Spleen (tissue), 11 donors: ENCODE measurements at regions not wholly inside any gene's neighbourhood (a gene's known extent, or its start where the extent isn't known, plus 50 kb on each side); places are given as distances from the start of the nearest gene placed in this dataset.

Experiments used
- DNase-seq: peaks from one replicate; pipeline ENCODE4 v3.0.0-alpha.2; 2020
- H3K27ac ChIP-seq, 8 donors: fragments of 200-600 bp; sonication (generic) in 7 of 8; 1 replicate in 4 of 8; 2 replicates in 4 of 8; pipeline versions ENCODE4 v1.5.0 to v1.8.0; 2016 to 2021; ENCODE audit warnings: inconsistent platforms in 4 of 8, mild to moderate bottlenecking in 4 of 8, moderate library complexity in 1 of 8
- H3K27me3 ChIP-seq, 7 donors: fragments of 200-600 bp; sonication (generic) in 6 of 7; replicated peaks in 1 of 7; 1 replicate in 4 of 7; 2 replicates in 3 of 7; pipeline versions ENCODE4 v1.5.0 to v1.8.0; 2016 to 2021; ENCODE audit warnings: inconsistent platforms in 3 of 7, mild to moderate bottlenecking in 1 of 7
- H3K36me3 ChIP-seq, 6 donors: fragments of 200-600 bp; sonication (generic) in 5 of 6; 1 replicate in 4 of 6; 2 replicates in 2 of 6; pipeline versions ENCODE4 v1.5.0 to v1.8.0; 2016 to 2021; ENCODE audit warnings: inconsistent platforms in 2 of 6
- H3K4me1 ChIP-seq, 6 donors: fragments of 200-600 bp; sonication (generic) in 5 of 6; 1 replicate in 3 of 6; 2 replicates in 3 of 6; pipeline versions ENCODE4 v1.5.0 to v1.8.0; 2016 to 2021; ENCODE audit warnings: inconsistent platforms in 3 of 6
- H3K4me3 ChIP-seq, 8 donors: fragments of 200-600 bp; sonication (generic) in 7 of 8; 1 replicate in 4 of 8; 2 replicates in 4 of 8; pipeline versions ENCODE4 v1.5.0 to v1.8.0; 2016 to 2021; ENCODE audit warnings: inconsistent platforms in 4 of 8, mild to moderate bottlenecking in 4 of 8, moderate library complexity in 2 of 8
- H3K9me3 ChIP-seq, 8 donors: fragments of 200-600 bp; sonication (generic) in 7 of 8; 1 replicate in 4 of 8; 2 replicates in 4 of 8; pipeline versions ENCODE4 v1.5.0 to v1.8.0; 2016 to 2021; ENCODE audit warnings: inconsistent platforms in 4 of 8
- CTCF ChIP-seq, 11 experiments: fragments of 200-600 bp in 7 of 11; fragments of 450-650 bp in 4 of 11; sonication (generic) in 4 of 11; IDR thresholded peaks in 8 of 11; conservative IDR thresholded peaks in 3 of 11; 1 replicate in 7 of 11; 2 replicates in 4 of 11; pipeline versions ENCODE4 v1.4.0 to v1.8.0; 2016 to 2021; ENCODE audit warnings: antibody characterized with exemption in 11 of 11, inconsistent platforms in 4 of 11, mild to moderate bottlenecking in 1 of 11
- POLR2A ChIP-seq, 3 donors: fragments of 450-650 bp; IDR thresholded peaks; one replicate each; pipeline ENCODE4 v1.5.1; 2017; ENCODE audit warnings: antibody characterized with exemption in 3 of 3, mild to moderate bottlenecking in 1 of 3
- POLR2AphosphoS5 ChIP-seq, 3 donors: sonication (generic); formaldehyde crosslinking; IDR thresholded peaks; one replicate each; pipeline ENCODE4 v1.5.1; 2017; ENCODE audit warnings: antibody characterized with exemption in 3 of 3
- WGBS, 5 donors: extraction: QIAGEN DNeasy Blood & Tissue Kit in 3 of 5; methylation state at CpG; one replicate each; pipeline versions ENCODE4 v1.1.5 to v1.1.7; 2013 to 2018; 5-methylcytosine and 5-hydroxymethylcytosine counted together
- intact Hi-C: fragments of 100-400 bp; cut with DNase I; formaldehyde crosslinking; loops from one replicate; pipeline ENCODE4 v1.15.0; 2023; ENCODE audit warnings: low total_unique reads
- donor health status: healthy with polysubstance abuse.
- donor health status: DM: no; HTN: no; CAD: no; lungs with moderate emphysema.
- donor health status: DM: no; HTN: no; CAD: no.
- donor health status: Bipolar disorder and iron deficiency.
- donor health status: healthy.
- donor health status: DM: no; HTN: no; CAD: no.
- donor health status: DM: yes; HTN: yes; CAD: no.

DNA sequence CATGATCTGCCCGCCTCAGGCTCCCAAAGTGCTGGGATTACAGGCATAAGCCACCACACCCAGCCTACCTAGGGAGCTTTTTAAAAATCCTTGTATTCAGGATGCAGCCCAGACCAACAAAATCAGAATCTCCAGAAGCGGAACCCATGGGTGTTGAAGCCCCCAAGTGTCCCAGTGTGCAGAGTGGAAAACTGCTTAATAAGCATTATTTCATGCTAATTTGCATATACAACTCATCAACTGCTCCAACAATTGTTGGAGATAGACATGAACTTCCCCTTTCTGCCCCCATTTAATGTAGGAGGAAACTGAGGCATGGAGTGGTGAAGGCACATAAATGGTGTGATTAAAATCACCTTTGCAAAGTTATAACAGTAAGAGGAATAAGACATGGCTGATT is 84.3 kb upstream of the C16orf82 start:
- Histone ChIP-seq H3K4me3 (no peak overlapping the region), H3K27ac (no peak overlapping the region), H3K4me1 (no peaks in the 10 kb centered on the region), H3K9me3 (no peaks in the 10 kb centered on the region), H3K27me3 (peaks cover 0 to 20% (median 0%) of the 10 kb centered on the region in 7 donors), H3K36me3 (no peaks in the 10 kb centered on the region)
- DNase-seq: no peak
- WGBS, 5 donors: 81 to 100% (median 94%) methylated on average over 2 of the region's 2 CpGs
- TF ChIP-seq CTCF (IDR thresholded peaks at IDR 0.05 in 8 of 11, conservative IDR thresholded peaks at IDR 0.05 in 3 of 11) (no peak), POLR2AphosphoS5 (IDR thresholded peaks at IDR 0.05) (no peak), POLR2A (IDR thresholded peaks at IDR 0.05) (no peak)
- intact Hi-C loops: no loop called here

DNA sequence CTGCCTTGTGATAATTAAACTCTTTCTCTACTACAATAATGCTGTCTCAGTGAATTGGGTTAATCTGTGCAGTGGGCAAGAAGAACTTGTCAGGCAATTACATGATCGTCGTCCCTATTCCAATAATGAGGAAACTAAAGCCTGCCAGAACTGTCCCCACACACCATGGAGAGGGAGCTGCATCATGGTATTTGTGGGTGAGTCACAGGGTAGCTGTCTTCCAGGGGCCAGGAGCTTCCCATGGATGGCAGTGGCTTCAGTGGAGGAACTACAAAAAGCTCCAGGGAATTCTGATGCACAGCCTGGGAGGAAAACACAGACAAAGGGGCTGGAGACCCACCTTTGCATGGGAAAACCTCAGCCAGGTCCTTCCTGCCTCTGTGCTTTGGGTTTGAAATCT is 83.3 kb upstream of the C16orf82 start:
- H3K27ac ChIP-seq: no peak overlapping the region
- DNase-seq: no peak
- no peaks in the 10 kb centered on the region for H3K9me3 ChIP-seq
- WGBS, 5 donors: 93 to 98% (median 95%) methylated on average over 2 of the region's 2 CpGs
- H3K4me3 ChIP-seq: no peak overlapping the region
- intact Hi-C loops: no loop called here
- no peaks in the 10 kb centered on the region for H3K4me1 ChIP-seq
- peaks cover 0 to 29% (median 0%) of the 10 kb centered on the region in 7 donors for H3K27me3 ChIP-seq
- no peak for TF ChIP-seq POLR2AphosphoS5 (IDR thresholded peaks at IDR 0.05)
- no peak for TF ChIP-seq CTCF (IDR thresholded peaks at IDR 0.05 in 8 of 11, conservative IDR thresholded peaks at IDR 0.05 in 3 of 11)
- no peak for TF ChIP-seq POLR2A (IDR thresholded peaks at IDR 0.05)
- H3K36me3 ChIP-seq: no peaks in the 10 kb centered on the region

DNA sequence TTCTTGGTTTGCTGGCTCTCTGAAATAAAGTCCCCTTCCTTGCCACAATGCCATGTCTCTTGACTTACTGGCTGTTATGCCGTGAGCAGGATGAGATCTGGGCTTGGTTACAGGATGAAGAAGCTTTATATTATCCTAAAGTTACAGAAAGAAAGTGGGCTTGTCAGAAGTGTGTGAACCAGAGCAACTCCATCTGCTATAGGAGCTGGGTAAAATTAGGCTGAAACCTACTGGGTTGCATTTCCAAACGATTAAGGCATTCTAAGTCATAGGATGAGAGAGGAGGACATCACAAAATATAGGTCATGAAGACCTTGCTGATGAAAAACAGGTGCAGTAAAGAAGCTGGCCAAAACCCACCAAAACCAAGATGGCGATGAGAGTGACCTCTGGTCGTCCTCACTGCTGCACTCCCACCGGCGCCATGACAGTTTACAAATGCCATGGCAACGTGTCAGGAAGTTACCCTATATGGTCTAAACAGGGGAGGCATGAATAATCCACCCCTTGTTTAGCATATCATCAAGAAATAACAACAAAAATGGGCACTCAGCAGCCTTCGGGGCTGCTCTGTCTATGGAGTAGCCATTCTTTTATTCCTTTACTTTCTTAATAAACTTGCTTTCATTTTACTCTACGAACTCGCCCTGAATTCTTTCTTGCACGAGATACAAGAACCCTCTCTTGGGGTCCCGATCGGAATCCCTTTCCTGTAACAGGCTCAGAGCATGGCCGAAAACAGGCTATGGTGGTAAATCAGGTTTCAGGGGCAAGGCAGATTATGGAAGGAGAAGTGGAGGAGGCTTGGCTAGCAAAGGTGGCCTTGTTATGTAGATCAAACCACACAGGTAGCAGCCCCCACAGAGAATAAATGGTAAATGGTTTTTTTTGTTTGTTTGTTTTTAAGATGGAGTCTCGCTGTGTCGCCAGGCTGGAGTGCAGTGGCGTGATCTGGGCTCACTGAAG is 81.3 kb upstream of the C16orf82 start:
- Histone ChIP-seq H3K4me3 (no peak overlapping the region), H3K36me3 (no peaks in the 10 kb centered on the region), H3K27ac (no peak overlapping the region), H3K4me1 (no peaks in the 10 kb centered on the region), H3K27me3 (peaks cover 0 to 20% (median 0%) of the 10 kb centered on the region in 7 donors), H3K9me3 (no peaks in the 10 kb centered on the region)
- intact Hi-C loops: no loop called here
- 63 to 77% (median 72%) methylated on average over 17 of the region's 17 CpGs for WGBS, 5 donors
- TF ChIP-seq POLR2AphosphoS5 (IDR thresholded peaks at IDR 0.05) (no peak), CTCF (IDR thresholded peaks at IDR 0.05 in 8 of 11, conservative IDR thresholded peaks at IDR 0.05 in 3 of 11) (no peak), POLR2A (IDR thresholded peaks at IDR 0.05) (no peak)
- DNase-seq: no peak

DNA sequence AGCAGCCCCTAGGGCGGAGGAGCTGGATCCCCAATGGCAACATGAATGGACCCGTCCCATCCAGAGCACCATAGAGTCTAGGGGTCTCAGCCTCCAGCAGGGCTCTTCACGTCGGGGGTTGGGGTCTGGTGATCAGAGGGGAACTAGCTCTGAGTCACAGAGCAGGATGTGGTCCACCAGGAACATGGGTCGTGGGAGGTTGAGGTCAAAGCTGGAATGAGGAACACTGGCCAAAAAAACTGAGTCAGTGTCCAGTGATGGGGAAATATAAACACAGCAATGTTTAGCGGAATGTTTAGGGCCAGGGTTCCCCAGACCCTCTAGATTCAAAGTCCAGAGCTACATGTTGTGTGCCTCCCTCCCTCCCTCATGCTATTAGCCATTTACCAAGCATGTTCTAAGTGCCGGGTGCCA is 79.1 kb upstream of the C16orf82 start:
- H3K4me3 ChIP-seq: no peak overlapping the region
- no peaks in the 10 kb centered on the region for H3K4me1 ChIP-seq
- no peaks in the 10 kb centered on the region for H3K36me3 ChIP-seq
- no peak overlapping the region for H3K27ac ChIP-seq
- no peak for DNase-seq
- no peak for TF ChIP-seq CTCF (IDR thresholded peaks at IDR 0.05 in 8 of 11, conservative IDR thresholded peaks at IDR 0.05 in 3 of 11)
- TF ChIP-seq POLR2AphosphoS5 (IDR thresholded peaks at IDR 0.05): no peak
- TF ChIP-seq POLR2A (IDR thresholded peaks at IDR 0.05): no peak
- no peaks in the 10 kb centered on the region for H3K9me3 ChIP-seq
- peaks cover 0 to 29% (median 0%) of the 10 kb centered on the region in 7 donors for H3K27me3 ChIP-seq
- 45 to 55% (median 48%) methylated on average over 7 of the region's 7 CpGs for WGBS, 5 donors
- intact Hi-C loops: no loop called here
